RPMI7951 (cell line): ENCODE measurements at regions not wholly inside any gene's neighbourhood (a gene's known extent, or its start where the extent isn't known, plus 50 kb on each side); places are given as distances from the start of the nearest gene placed in this dataset.

Source experiments
- DNase-seq: peaks from one replicate; pipeline ENCODE4 v3.0.0-alpha.2; 2012; ENCODE audit warnings: low read depth

DNA sequence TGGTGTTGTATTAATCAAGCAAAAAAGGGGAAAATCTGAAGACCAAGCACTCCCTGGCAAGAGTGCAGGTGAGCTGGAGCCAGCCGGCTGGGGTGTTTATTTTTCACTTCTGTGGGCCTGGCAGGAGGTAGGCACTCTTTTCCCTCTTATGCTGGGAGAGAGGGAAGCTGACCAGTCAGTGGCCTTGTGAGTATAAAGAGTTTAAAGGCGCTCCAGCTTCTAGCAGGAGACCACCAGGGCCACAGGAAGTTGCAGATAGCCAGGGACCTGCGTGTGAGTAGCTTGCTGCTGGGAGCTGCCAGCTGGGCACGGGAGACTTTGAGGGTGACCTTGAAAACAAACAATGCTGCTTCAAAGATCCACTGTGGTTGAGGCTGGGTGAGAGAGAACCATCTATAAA is 217.4 kb upstream of the PWP1 start:
- DNase-seq, result peak; percentile 51

DNA sequence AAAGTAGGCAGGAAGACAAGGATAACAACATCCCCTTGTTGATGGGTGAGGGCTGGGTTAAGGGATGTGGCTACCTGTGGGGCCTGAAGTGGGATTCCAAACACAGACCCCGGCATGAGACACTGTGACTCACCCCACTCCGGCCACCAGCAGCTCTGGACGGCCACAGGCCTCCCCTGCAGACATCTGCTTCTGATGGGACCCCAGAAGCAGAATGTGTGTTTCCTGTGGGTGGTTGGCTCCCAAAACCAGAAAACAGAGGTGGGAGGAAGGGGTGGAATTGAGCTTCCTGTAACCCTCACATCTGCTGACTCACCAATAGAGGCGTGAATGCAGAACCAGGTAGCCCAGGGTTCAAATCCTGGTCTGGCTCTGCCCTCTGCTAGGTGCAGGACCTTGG is 216.6 kb upstream of the PWP1 start:
- DNase-seq, result no peak

DNA sequence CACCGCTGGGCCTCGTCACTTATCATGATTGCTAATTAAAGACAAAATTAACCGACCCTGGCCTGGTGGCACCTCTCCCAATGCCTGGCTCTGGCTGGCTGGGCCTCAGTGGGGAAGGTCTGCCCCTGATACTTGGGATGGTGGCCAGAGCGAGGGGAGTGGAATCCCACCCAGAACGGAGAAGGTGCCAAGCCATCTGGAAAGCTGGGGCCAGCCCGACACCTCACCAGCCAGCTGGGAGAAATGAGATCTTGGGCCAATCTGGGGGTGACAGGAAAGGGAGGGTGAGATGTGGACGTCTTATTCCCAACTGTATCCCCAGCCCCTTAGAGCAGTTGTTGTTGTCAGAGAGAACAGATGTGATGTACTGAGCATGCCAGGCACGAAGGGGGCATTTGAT is 215.0 kb upstream of the PWP1 start:
- DNase-seq, result no peak

DNA sequence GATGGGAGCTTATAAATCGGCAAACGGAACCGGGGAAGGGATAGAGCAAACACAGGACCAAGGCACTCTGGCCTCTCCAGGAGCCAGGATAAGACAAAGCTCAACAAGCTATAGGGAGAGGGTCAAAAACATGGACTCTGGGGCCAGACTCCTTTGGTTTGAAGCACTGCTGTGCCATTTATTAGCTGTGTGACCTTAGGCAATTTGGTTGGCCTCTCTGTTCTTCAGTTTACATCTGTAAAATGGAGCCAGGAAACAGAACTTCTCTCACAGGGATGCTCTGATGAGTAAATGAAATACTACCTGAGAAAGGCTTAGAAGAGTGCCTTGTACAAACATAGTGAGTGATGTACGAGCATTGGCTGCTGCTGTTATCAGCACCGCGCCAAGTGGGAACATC is 213.3 kb upstream of the PWP1 start:
- no peak for DNase-seq

DNA sequence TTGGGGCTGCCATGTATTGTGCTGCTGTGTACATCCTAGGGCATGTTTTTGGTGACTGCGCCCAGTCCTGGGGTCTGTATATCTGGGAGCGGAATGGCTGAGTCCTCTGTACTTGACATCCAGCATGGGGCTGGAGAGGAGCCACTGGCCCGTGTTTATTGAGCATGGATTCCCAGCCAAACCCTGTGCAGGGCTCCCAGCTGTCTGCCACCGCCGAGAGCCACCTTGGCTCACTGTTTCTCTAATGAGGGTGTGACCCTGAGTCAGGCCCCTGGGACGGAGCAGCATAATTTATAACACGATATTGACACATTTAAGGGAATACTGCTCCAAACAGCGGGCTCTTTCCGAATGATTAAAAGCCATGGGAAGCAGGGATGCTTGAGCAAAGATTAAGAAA is 211.5 kb upstream of the PWP1 start:
- no peak for DNase-seq

DNA sequence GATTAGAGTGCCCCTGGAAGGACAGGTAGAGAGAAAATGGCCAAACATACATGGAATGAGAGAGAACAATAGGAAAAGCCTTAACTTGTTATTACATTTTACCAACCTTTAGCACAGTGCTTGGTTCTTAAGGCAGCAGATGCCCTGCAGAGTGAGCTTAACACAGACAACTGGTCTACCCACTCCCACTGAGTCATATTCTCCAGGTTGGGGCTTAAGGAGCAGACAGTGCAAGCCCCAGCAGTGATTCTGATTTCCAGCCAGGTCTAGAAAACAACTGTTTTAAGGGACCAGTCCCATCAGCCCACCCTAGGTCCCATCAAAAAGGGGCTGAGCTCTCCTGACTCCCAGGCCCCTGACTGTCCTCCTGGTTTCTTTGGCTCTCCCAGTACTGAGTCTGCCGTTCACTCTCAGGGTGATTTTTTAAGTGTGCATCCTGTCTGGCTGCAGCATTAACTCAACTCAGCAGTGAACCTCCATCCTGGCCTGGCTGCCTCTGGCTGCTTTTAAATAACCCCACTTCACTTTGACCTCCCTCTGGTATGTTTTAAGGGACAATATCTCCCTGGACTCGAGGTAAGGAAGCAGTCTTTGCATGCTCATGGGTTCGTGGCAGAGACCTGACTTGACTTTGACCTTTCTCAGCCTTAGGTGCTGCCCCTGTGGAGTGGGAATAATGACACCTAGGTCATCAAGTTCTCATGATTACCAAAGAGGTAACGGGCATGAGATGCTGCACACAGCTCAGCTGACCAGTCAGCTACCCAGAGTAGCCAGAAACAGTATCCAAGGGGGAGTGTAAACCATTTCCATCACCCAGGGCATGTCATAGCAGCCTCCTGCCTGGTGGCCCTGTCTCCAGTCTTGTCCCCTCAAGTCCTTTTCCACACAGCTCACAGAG is 210.7 kb upstream of the PWP1 start:
- DNase-seq, result no peak

DNA sequence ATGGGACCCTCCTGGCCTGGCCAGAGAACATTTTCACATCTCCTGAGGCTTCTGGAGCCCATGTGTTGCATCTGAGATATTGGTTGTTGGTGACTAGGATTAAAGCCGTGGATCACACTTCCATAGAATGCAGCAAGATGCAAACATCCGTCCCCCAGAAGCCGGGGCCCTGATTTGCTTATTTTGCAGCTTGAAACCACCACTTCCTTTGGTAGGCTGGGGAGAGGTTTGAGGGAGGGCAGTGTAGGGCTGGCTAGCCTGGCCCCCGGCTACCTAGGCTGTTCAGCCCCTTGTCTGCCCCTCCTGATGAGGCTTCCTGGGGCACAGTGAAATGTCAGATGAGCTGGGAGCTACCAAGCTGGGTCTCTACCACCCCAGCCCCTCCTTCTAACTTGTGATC is 209.7 kb upstream of the PWP1 start:
- DNase-seq, result no peak

DNA sequence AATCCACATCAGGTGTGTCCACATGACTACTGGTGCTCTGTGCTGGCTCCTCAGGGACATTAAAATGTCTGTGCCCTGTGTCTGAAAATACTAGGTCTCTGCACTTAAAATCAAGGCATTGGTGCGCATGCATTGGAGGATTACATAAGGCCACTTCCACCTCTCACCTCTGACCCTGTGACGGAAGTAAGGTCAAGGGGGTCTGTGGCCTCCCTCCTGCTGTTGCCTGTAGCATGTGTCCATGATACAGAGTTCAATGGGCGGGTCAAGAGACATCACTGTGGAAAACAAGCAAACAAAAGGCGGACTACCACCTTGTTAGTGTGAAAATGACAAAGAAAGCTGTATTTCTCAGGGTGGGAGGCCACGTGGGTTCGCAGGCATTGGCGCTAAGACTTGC is 208.6 kb upstream of the PWP1 start:
- DNase-seq, result no peak

DNA sequence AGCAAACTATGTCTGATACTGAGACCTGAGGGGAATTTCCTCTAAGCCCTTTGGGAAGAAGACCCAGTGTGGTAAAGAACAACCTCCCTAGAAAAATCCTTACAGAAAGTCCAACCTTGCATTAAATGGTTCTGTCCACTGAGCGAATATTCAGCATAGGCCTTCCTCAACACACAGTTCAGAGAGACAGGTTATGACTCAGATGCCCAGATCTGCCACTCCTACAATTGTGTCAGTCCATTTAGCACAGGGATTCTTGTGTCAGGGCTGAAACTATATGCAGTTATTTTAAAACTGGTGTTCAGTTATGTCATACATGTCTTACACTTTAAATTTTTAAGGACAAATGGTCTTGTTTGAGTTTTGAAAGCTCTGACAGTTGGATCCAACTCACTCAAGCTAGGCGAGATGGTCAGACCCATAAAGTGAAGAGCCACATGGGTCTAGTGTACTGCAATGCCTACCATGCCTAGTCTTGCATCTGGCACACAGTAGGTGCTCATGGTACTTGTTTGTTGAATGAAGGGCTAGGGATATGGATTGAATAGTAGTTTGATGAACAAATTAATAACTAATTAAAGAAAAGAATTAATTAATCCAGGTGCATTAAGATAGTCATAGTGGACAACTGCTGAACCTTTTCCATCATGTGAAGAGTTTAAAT is 207.5 kb upstream of the PWP1 start:
- DNase-seq, result peak; percentile 19

DNA sequence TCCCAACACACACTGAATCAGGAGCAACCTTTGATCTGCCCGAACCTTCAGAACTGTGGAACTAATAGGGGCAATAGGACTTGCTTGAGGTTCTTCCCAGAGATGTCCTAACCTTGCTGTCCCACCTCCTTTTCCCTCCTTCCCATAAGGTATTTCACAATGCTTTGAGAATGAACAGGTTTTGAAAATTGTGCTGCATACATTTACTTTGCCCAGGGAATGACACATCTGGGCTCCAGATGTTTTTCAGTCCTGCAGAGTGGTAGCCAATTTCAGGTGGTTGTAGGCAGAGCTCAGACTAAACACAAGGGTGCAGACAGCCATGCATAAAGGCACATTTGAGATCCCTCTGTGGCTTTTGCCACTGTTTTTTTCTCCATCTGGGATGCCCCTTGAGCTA is 206.7 kb upstream of the PWP1 start:
- DNase-seq, result peak; percentile 32

DNA sequence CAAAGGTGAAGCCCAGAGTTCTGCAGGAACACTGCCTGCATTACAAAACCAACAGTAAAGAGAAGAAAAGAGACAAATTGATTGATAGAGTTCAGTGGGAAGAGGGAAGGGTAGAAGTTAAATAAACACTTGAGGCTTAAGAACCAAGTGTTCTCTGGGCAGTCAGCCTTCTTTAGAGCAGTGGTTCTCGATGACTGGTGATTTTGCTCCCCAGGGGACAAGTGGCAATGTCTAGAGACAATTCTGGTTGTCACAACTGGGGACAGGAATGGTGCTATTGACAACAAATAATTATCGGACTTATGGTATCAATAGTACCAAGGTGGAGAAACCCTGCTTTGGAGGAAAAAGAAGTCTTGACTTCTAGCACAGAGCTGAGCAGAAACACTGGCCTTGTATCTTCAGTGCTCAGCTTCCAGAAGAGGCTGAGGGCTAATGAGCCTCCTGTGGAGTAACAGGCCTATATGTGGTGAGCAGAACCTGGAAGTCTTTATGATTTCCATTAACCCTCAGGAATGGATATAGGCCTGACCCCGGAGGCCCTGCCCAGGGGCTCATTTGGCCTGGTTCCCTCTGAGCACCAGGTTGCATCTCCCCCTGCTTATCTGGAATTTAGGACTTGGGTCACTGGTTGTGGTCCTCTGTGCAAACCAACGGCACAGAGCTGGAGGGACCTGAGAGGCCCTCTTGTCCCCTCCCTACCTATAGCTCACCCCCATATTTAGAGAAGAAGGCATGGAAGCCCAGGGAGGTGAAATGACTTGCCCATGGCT is 204.6 kb upstream of the PWP1 start:
- DNase-seq, result no peak

DNA sequence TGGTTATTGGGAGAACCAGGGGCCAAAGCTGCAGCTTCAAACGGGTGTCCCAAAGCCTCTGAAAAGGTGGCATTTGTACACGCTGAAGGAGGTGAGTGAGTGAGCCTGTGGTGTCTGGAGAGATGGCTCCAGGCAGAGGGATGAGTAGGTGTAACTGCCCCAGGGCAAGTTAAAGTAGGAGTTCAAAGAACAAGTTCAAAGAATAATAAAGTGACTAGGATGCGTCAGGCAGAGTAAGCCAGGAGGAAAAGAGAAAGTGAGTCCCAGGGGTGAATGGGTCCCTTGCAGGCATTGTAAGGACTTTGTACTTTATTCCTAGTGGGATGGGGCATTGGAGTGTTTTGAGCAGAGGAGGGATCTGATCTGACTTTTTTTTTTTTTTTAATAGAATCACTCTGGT is 201.4 kb upstream of the PWP1 start:
- DNase-seq, result no peak

DNA sequence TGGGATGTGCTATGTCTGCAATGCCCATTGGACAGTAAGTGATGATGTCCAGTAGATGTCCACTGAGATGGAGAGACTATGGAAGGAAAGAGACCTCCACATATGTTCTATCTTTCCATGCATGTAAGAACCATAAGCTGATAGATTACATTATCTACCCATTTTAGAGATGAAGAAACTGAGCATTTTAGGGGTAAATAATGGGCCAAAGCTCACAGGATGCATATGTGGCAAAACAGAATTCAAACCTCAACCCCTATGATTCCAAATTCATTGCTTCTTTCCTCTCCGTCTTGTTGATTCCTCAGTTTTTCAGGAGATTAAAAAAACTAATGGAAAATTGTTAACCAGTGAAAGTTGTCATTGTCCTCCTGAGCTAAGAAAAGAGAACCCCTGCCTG is 200.7 kb upstream of the PWP1 start:
- no peak for DNase-seq

DNA sequence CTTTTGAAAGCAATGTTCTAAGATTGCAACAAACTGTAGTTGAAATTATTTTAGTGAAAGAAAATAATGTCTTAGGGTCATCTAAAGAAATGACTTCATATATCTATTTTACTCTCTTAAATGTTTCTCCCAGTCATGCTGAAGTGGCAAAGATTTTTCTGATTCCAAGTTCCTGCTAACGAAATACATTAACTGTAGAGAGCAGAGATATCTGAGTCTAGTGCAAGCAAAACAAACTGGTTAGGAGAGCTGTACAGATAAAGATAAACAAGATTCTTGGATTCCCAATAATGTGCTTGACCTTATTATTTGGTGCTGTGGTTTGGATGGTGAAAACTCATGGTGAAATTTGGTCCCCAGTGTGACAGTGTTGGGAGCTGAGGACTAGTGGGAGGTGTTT is 199.9 kb upstream of the PWP1 start:
- no peak for DNase-seq

DNA sequence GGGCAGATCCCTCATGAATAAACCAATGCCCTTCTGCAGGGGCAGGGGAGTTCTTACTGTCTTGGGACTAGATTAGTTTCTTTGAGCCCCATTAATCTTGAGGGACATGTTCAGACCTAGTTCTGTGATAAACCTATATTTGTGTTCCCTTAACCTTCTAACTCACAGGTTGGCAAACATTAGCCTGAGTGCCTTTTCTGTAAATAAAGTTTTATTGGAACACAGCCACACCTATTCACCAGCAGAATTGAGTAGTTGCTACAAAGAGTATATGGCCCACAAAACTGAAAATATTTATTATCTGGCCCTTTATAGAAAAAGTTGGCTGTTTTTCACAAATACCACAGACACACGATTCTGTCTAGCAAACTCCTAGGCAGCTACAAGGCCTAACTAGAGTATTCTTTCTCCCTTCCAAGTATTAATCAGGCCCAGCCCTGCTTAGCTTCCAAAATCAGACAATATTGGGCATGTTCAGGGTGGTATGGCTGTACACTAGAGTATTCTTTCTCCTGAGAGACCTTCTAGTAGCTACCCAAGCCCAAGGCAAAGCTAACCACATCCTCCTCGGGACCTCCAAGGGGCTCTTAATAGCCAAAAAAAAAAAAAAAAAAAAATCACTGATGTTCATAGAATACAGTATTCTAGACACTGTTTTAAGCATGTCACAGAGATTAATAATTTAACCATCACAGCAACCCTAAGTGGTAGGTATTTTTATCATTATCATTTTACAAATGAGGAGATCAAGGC is 199.3 kb upstream of the PWP1 start:
- no peak for DNase-seq

DNA sequence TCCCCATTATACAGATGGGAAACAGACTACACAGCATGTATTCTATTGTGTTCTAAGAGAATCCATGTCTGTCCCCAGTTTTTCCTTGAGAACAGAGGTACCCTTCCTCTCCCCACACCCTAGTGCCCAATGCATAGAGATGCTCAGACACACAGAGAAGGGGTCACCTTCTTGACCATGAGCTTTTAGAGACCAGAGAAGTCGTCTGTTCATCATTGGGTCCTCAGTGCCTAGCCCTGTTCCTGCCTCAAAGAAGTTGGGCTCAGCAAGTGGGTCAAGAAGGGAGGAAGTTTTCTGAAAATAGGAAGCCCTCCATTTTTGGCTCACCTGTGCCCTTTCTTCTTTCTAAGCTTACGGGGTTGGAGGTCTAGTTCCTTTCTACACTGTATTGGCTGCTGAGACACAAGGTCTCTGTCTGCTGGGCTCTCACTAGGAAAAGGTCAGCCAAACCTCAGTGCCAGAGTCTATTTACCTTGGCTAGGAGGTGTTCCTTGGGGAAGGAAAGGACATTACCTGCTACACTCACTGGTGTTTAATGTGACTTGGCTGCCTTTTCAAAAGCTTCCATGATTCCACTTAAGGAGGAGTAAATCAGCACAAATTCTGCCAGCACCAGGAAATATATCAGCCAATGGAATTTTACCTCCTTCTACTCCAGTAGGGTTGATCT is 198.5 kb upstream of the PWP1 start:
- DNase-seq, result no peak

DNA sequence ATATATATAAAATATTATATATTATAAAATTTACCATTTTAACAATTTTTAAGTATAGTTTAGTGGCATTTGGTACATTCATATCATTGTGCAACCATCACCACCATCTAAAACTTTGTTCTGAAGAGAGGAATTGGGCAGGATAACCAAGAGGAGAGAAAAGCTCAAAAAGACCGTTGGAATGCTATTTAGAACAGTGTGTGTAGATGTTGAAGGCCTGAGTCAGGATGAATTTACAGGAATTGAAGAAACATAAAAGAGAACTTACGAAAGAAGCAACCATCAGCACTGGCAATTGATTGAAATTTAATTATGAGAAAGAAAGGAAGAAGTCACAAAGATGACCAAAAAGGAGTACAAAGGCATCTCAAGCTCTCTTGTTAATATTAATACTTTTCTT is 196.9 kb upstream of the PWP1 start:
- DNase-seq, result no peak

DNA sequence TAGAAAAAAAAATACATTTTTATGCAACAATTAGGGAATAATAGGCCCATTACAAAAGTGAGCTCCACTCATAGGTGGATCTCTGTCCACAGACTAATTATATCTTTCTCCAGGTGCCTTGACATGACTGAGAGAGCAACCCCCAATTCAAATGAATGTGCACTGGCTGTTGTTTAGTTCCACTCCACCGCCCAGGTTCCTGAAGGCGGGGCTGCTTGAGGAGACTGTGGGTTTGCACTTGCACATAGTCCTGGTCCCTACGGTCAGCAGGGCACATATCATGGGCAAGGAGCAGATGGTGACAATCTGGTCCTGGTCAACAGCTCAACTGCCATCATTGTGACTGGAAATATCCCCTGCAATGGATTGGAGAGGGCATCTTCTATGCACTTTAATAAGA is 195.6 kb upstream of the PWP1 start:
- no peak for DNase-seq

DNA sequence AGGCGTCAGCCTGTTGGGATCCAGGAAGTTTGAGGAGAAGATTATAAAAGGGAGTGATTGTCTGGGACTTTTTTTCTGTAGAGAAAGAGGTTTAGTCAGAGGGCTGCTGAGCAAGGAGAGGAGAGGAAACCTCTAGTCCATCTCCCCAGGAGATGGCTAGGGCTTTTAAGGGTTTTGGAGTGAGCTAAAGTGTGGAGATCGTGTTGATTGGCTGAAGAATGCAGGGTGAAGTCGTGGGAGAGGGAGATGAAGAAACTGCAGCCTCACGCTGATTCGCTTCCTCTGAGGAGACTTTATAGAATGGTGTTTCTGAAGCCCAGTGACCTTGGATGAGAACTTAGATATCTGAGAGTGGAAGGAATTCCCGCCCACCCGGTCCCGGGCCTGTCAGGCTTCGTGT is 193.7 kb upstream of the PWP1 start:
- DNase-seq, result no peak

DNA sequence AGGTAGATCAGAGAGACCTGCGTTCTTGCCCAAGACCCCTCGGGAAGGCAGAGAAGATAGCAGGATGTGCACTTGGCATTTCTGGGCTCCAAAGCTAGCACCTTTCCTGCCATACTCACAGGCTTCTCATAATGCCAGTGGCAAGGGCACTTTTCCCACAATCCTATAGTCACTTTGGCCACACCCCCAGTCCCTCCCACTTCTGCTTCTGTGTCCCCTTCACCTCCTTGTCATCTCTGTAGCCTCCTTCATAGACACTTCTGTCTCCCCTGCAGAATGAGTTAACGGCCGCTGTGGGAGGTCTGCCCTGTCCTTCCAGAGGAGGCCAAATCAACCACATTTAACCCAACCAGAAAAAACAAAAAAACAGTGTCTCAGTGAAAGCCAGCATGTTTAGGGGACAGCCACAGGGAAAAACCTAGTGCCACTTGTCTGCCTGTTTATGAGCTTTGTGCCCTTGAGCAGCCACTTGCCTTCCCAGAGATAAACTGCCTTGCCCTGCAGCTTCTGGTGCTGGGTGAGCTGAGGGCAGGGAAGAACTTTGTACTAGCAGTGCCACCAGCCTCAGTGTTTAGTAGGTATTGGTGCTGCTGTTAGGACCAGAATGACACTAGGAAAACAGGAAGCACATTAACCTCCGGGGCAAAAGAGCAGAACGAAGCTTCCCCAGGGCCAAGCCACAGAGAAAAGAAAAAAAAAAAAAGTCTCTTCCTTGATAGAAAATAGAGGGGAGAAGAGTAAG is 193.0 kb upstream of the PWP1 start:
- no peak for DNase-seq

DNA sequence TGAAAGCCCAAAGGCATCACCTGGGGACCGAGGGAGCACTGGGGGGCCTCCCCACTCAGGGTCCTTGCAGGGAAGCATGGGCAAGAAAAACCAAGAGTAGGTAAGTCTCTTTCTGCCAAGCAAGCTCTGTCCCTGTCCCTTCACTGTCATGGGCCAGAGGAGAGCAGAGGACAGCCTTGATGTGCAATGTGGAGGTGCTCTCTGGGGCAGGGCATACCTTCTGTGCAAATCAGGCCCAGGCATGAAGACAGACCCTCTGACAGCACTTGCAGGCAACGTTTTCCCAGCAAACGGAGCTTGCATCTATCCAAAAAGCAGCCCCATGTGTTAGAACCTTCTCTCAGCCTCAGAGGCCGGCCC is 192.5 kb upstream of the PWP1 start:
- DNase-seq, result no peak
